ENCODE measurements at regions not wholly inside any gene's neighbourhood (a gene's known extent, or its start where the extent isn't known, plus 50 kb on each side); places are given as distances from the start of the nearest gene placed in this dataset.

GRCh38 chr6:44056392-44057237 lies 70.6 kb downstream of the MRPL14 start:
- no peak for TF ChIP-seq EP300 (IDR thresholded peaks at IDR 0.05; ENCODE audit: borderline replicate concordance in 1 of 2, control insufficient read depth in 1 of 2, low read depth in 2 of 2, low read length in 2 of 2)
- TF ChIP-seq CTCF (IDR thresholded peaks at IDR 0.05 in 2 of 3, conservative IDR thresholded peaks at IDR 0.05 in 1 of 3; ENCODE audit: control insufficient read depth in 2 of 3, extremely low read depth in 1 of 3, insufficient read depth in 1 of 3, low read depth in 3 of 3, low read length in 3 of 3): no peak
- TF ChIP-seq PML (IDR thresholded peaks at IDR 0.05; ENCODE audit: low read length): no peak
